Progenitor cell of endocrine pancreas (in vitro differentiated cells): ENCODE measurements at regions not wholly inside any gene's neighbourhood (a gene's known extent, or its start where the extent isn't known, plus 50 kb on each side); places are given as distances from the start of the nearest gene placed in this dataset.

Experiments used
- DNase-seq: peaks from one replicate; pipeline ENCODE4 v3.0.0; 2021; ENCODE audit warnings: low spot score; ENCODE audit not compliant: unreplicated experiment
- H3K27ac Mint-ChIP-seq: 2 replicates; pipeline ENCODE4 v1.8.0; 2021; ENCODE audit warnings: mild to moderate bottlenecking, moderate library complexity, mixed read lengths
- H3K27me3 Mint-ChIP-seq: 2 replicates; pipeline ENCODE4 v1.8.0; 2021; ENCODE audit warnings: mixed read lengths
- H3K36me3 Mint-ChIP-seq: 2 replicates; pipeline ENCODE4 v1.8.0; 2022; ENCODE audit warnings: mixed read lengths; ENCODE audit not compliant: insufficient read depth
- H3K4me1 Mint-ChIP-seq: 2 replicates; pipeline ENCODE4 v1.8.0; 2021; ENCODE audit warnings: low read depth, mixed read lengths
- H3K4me3 Mint-ChIP-seq: 2 replicates; pipeline ENCODE4 v1.8.0; 2021; ENCODE audit warnings: low read depth, mild to moderate bottlenecking, moderate library complexity, mixed read lengths
- H3K9me3 Mint-ChIP-seq: 2 replicates; pipeline ENCODE4 v1.8.0; 2021; ENCODE audit warnings: low read depth, mixed read lengths
- CTCF ChIP-seq: fragments of 200-600 bp; sonication (generic); IDR thresholded peaks from one replicate; pipeline ENCODE4 v1.5.0; 2021; ENCODE audit warnings: antibody characterized with exemption, mild to moderate bottlenecking; ENCODE audit not compliant: unreplicated experiment

- Mint-ChIP-seq H3K4me3 (no peak overlapping the region), H3K27ac (no peak overlapping the region), H3K27me3 (peaks cover 9% of the 10 kb centered on the region), H3K36me3 (peaks cover 6% of the 10 kb centered on the region), H3K9me3 (peaks cover 2% of the 10 kb centered on the region), H3K4me1 (peaks cover 33% of the 10 kb centered on the region)
- no peak for TF ChIP-seq CTCF
- no peak for DNase-seq
These were observed 73.4 kb upstream of the C1GALT1 start for GRCh38 chr7:7108931-7109330.

GRCh38 chr7:7109934-7110333 is 72.4 kb upstream of the C1GALT1 start:
- peak overlapping the region; percentile 49 for H3K27ac Mint-ChIP-seq

GRCh38 chr7:7110706-7111105 is 71.6 kb upstream of the C1GALT1 start:
- no peak for TF ChIP-seq CTCF
- Mint-ChIP-seq H3K4me3 (no peak overlapping the region), H3K4me1 (peaks cover 37% of the 10 kb centered on the region), H3K36me3 (peaks cover 6% of the 10 kb centered on the region), H3K27me3 (peaks cover 11% of the 10 kb centered on the region), H3K9me3 (no peaks in the 10 kb centered on the region), H3K27ac (no peak overlapping the region)
- no peak for DNase-seq

More at GRCh38 chr7:7109934-7110333, 72.4 kb upstream of the C1GALT1 start:
- DNase-seq, result no peak
- Mint-ChIP-seq H3K27me3 (peaks cover 11% of the 10 kb centered on the region), H3K4me1 (peaks cover 33% of the 10 kb centered on the region), H3K4me3 (no peak overlapping the region), H3K36me3 (peaks cover 6% of the 10 kb centered on the region), H3K9me3 (no peaks in the 10 kb centered on the region)
- TF ChIP-seq CTCF, result no peak

- Mint-ChIP-seq H3K9me3 (no peaks in the 10 kb centered on the region), H3K4me1 (peaks cover 47% of the 10 kb centered on the region), H3K4me3 (no peak overlapping the region), H3K36me3 (peaks cover 3% of the 10 kb centered on the region), H3K27ac (no peak overlapping the region), H3K27me3 (peaks cover 15% of the 10 kb centered on the region)
- TF ChIP-seq CTCF, result no peak
- no peak for DNase-seq
These were observed 69.5 kb upstream of the C1GALT1 start for GRCh38 chr7:7112868-7113267.

GRCh38 chr7:7114575-7115291 is 67.6 kb upstream of the C1GALT1 start:
- no peaks in the 10 kb centered on the region for H3K9me3 Mint-ChIP-seq
- no peak for TF ChIP-seq CTCF
- peaks cover 59% of the 10 kb centered on the region for H3K4me1 Mint-ChIP-seq
- H3K27me3 Mint-ChIP-seq, result peaks cover 15% of the 10 kb centered on the region
- H3K36me3 Mint-ChIP-seq, result peaks cover 1% of the 10 kb centered on the region
- no peak for DNase-seq
- H3K4me3 Mint-ChIP-seq, result peak overlapping the region; percentile 48
- peak overlapping the region; percentile 26 for H3K27ac Mint-ChIP-seq
